SK-N-SH treated with all-trans-retinoic acid at 6 μM for 48 hours (cell line): ENCODE measurements at regions not wholly inside any gene's neighbourhood (a gene's known extent, or its start where the extent isn't known, plus 50 kb on each side); places are given as distances from the start of the nearest gene placed in this dataset.

Experiments
- ATAC-seq: fragments of 200-7000 bp; cut with Tn5 transposase; 3 replicates; pipeline ENCODE4 v1.9.1; 2020; ENCODE audit warnings: mild to moderate bottlenecking, moderate library complexity
- CREB5 ChIP-seq: fragments of 250-450 bp; sonication (Bioruptor Pico); IDR thresholded peaks from 2 replicates; pipeline ENCODE4 v1.5.1; 2020; ENCODE audit warnings: low read depth, mild to moderate bottlenecking, moderate library complexity
- CSDC2 ChIP-seq: fragments of 250-450 bp; sonication (Bioruptor Pico); IDR thresholded peaks from 2 replicates; pipeline ENCODE4 v1.5.0; 2020; ENCODE audit warnings: mild to moderate bottlenecking, moderate library complexity
- ESRRG ChIP-seq: fragments of 250-450 bp; sonication (Bioruptor Pico); IDR thresholded peaks from 2 replicates; pipeline ENCODE4 v1.6.1; 2021; ENCODE audit warnings: mild to moderate bottlenecking
- ISL1 ChIP-seq: fragments of 250-450 bp; sonication (Bioruptor Pico); IDR thresholded peaks from 2 replicates; pipeline ENCODE4 v2.1.2; 2022; ENCODE audit warnings: mild to moderate bottlenecking, moderate library complexity
- OSR1 ChIP-seq: fragments of 250-450 bp; sonication (Bioruptor Pico); IDR thresholded peaks from 2 replicates; pipeline ENCODE4 v1.8.0; 2022; ENCODE audit warnings: moderate library complexity, mild to moderate bottlenecking, inconsistent platforms
- RARB ChIP-seq: fragments of 250-450 bp; sonication (Bioruptor Pico); IDR thresholded peaks from 2 replicates; pipeline ENCODE4 v1.8.0; 2021; ENCODE audit warnings: mild to moderate bottlenecking, moderate library complexity
- SNAI2 ChIP-seq: fragments of 250-450 bp; sonication (Bioruptor Pico); IDR thresholded peaks from 2 replicates; pipeline ENCODE4 v1.5.0; 2020; ENCODE audit warnings: mild to moderate bottlenecking, moderate library complexity
- TSHZ2 ChIP-seq: fragments of 250-450 bp; sonication (Bioruptor Pico); IDR thresholded peaks from 2 replicates; pipeline ENCODE4 v1.5.0; 2020; ENCODE audit warnings: mild to moderate bottlenecking, moderate library complexity
- ZC3H10 ChIP-seq: fragments of 250-450 bp; sonication (Bioruptor Pico); IDR thresholded peaks from 2 replicates; pipeline ENCODE4 v1.5.1; 2021; ENCODE audit warnings: mild to moderate bottlenecking, moderate library complexity
- ZFP3 ChIP-seq: fragments of 250-450 bp; sonication (Bioruptor Pico); IDR thresholded peaks from 2 replicates; pipeline ENCODE4 v1.5.0; 2020; ENCODE audit warnings: mild to moderate bottlenecking, moderate library complexity
- ZFP30 ChIP-seq: fragments of 450-650 bp; formaldehyde crosslinking; IDR thresholded peaks from 2 replicates; pipeline ENCODE4 v1.5.0; 2022; ENCODE audit warnings: mild to moderate bottlenecking, moderate library complexity
- ZNF565 ChIP-seq: fragments of 450-650 bp; formaldehyde crosslinking; conservative IDR thresholded peaks from 2 replicates; pipeline ENCODE4 v1.5.0; 2020; ENCODE audit warnings: low read depth, mild to moderate bottlenecking, moderate library complexity
- ZNF70 ChIP-seq: fragments of 450-650 bp; formaldehyde crosslinking; IDR thresholded peaks from 2 replicates; pipeline ENCODE4 v1.5.0; 2020; ENCODE audit warnings: mild to moderate bottlenecking, moderate library complexity
- ZNF8 ChIP-seq: fragments of 450-650 bp; formaldehyde crosslinking; IDR thresholded peaks from 2 replicates; pipeline ENCODE4 v1.5.0; 2020; ENCODE audit warnings: mild to moderate bottlenecking, moderate library complexity
- TF ChIP-seq, protein P1 (sequence below): fragments of 250-450 bp; sonication (Bioruptor Pico); IDR thresholded peaks from 2 replicates; pipeline ENCODE4 v1.5.1; 2021; ENCODE audit warnings: mild to moderate bottlenecking, moderate library complexity
- TF ChIP-seq, protein P2 (sequence below): fragments of 250-450 bp; sonication (Bioruptor Pico); IDR thresholded peaks from 2 replicates; pipeline ENCODE4 v1.8.0; 2020; ENCODE audit warnings: mild to moderate bottlenecking, moderate library complexity, borderline replicate concordance

- ATAC-seq: no peak; the same call in 2 of the 3 replicates
- TF ChIP-seq ZNF70: no peak
- no peak for TF ChIP-seq ZFP30
- TF ChIP-seq CREB5 (CRISPR knock-in tag): no peak
- no peak for TF ChIP-seq ZNF565 (CRISPR knock-in tag)
- TF ChIP-seq ZC3H10 (CRISPR knock-in tag): no peak
- no peak for TF ChIP-seq ZNF8 (CRISPR knock-in tag)
- no peak for TF ChIP-seq OSR1 (CRISPR knock-in tag)
- TF ChIP-seq SNAI2: no peak
- TF ChIP-seq ISL1 (CRISPR knock-in tag): no peak
- TF ChIP-seq TSHZ2 (CRISPR knock-in tag): no peak
- TF ChIP-seq ZFP3 (CRISPR knock-in tag): no peak
- TF ChIP-seq ESRRG: no peak
- TF ChIP-seq CSDC2 (CRISPR knock-in tag): no peak
- TF ChIP-seq, protein P1, sequence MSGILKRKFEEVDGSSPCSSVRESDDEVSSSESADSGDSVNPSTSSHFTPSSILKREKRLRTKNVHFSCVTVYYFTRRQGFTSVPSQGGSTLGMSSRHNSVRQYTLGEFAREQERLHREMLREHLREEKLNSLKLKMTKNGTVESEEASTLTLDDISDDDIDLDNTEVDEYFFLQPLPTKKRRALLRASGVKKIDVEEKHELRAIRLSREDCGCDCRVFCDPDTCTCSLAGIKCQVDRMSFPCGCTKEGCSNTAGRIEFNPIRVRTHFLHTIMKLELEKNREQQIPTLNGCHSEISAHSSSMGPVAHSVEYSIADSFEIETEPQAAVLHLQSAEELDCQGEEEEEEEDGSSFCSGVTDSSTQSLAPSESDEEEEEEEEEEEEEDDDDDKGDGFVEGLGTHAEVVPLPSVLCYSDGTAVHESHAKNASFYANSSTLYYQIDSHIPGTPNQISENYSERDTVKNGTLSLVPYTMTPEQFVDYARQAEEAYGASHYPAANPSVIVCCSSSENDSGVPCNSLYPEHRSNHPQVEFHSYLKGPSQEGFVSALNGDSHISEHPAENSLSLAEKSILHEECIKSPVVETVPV: no peak
These were observed 71.4 kb upstream of the LAPTM4A start for GRCh38 chr2:20122864-20123263.

DNA sequence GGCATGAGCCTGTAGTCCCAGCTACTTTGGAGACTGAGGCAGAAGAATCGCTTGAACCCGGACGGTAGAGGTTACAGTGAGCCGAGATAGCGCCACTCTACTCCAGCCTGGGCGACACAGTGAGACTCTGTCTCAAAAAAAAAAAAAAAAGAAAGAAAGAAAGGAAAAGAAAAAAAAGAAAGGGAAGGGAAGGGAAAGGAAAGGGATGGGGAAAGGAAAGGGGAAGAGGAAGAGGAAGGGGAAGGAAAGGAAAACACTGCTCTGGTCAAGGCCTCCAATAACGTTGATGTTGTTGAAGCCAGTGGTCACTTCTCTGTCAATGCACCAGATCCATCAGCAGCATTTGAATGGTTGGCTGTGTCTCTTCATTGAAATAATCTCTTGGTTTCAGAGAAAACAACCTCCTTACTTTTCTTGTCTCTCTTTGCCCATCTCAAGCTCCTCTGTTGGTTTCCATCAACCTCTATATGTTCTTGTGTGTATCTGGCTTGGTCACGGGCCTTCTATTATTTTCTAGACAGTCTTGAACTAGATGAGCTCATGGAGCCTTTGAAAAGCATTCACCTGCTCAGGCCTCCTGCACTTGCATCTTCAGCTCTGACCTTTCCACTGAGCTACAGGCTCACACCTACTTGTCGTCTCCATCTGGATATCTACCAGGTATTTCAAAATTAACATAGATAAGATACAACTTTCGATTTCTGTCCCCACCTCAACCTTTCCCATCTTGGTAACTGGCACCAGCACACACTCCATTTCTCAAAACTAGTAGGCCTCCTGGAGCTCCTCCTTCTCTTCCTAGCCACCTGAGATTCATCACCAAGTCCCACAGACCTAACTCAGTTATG, 69.4 kb upstream of the LAPTM4A start:
- no peak for ATAC-seq
- TF ChIP-seq ZFP3 (CRISPR knock-in tag) (no peak), ESRRG (no peak), ZNF70 (no peak)
- TF ChIP-seq, all 23 proteins: peak for 0

GRCh38 chr2:20118051-20118450, 66.6 kb upstream of the LAPTM4A start:
- no peak for ATAC-seq
- no peak for TF ChIP-seq RARB (CRISPR knock-in tag)
- TF ChIP-seq OSR1 (CRISPR knock-in tag): no peak
- TF ChIP-seq, all 23 proteins: peak for 0

DNA sequence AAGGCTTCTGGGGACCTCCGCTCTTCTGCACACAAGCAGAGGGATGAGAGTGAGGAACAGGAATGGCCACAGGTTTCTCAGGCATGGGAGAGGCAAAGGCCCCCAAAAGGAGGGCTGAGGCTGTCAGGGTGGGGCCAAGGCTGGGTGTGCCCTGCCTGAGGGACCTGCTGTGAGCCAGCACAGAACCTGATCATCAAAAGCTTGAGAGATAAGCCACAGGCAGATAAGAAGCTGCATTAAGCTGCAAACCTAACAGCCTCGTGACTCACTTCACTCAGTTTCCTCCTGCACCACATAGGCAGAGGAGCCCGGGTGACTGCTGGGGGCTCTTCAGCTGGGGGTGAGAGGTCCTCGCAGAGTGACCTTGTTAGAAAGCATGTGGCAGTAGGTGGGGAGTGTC, 64.5 kb upstream of the LAPTM4A start:
- TF ChIP-seq ESRRG: no peak
- no peak for TF ChIP-seq ZFP30
- TF ChIP-seq CSDC2 (CRISPR knock-in tag): no peak
- TF ChIP-seq, protein P2, sequence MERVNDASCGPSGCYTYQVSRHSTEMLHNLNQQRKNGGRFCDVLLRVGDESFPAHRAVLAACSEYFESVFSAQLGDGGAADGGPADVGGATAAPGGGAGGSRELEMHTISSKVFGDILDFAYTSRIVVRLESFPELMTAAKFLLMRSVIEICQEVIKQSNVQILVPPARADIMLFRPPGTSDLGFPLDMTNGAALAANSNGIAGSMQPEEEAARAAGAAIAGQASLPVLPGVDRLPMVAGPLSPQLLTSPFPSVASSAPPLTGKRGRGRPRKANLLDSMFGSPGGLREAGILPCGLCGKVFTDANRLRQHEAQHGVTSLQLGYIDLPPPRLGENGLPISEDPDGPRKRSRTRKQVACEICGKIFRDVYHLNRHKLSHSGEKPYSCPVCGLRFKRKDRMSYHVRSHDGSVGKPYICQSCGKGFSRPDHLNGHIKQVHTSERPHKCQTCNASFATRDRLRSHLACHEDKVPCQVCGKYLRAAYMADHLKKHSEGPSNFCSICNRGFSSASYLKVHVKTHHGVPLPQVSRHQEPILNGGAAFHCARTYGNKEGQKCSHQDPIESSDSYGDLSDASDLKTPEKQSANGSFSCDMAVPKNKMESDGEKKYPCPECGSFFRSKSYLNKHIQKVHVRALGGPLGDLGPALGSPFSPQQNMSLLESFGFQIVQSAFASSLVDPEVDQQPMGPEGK (CRISPR knock-in tag): no peak
- TF ChIP-seq OSR1 (CRISPR knock-in tag): no peak
- no peak for TF ChIP-seq ZC3H10 (CRISPR knock-in tag)
- no peak for ATAC-seq

GRCh38 chr2:20115374-20115773, 63.9 kb upstream of the LAPTM4A start:
- TF ChIP-seq OSR1 (CRISPR knock-in tag): no peak
- ATAC-seq: no peak
